Skeletal muscle tissue (tissue), 3 donors: ENCODE measurements at regions not wholly inside any gene's neighbourhood (a gene's known extent, or its start where the extent isn't known, plus 50 kb on each side); places are given as distances from the start of the nearest gene placed in this dataset.

Experiments
- H3K27ac ChIP-seq: one replicate; pipeline ENCODE4 v1.7.0; 2013; ENCODE audit warnings: mild to moderate bottlenecking, low read depth, low read length, inconsistent platforms
- H3K27me3 ChIP-seq, 3 donors: one replicate each; pipeline ENCODE4 v1.7.0; 2013; ENCODE audit warnings: low read length in 3 of 3; ENCODE audit not compliant: control insufficient read depth in 3 of 3, insufficient read depth in 3 of 3
- H3K36me3 ChIP-seq, 3 donors: one replicate each; pipeline ENCODE4 v1.7.0; 2013; ENCODE audit warnings: low read length in 3 of 3; ENCODE audit not compliant: control insufficient read depth in 3 of 3, insufficient read depth in 3 of 3
- H3K4me1 ChIP-seq, 3 donors: one replicate each; pipeline ENCODE4 v1.7.0; 2013; ENCODE audit warnings: low read length in 3 of 3, mild to moderate bottlenecking in 3 of 3; ENCODE audit not compliant: control insufficient read depth in 3 of 3, insufficient read depth in 3 of 3
- H3K4me3 ChIP-seq, 3 donors: one replicate each; pipeline ENCODE4 v1.7.0; 2013; ENCODE audit warnings: low read length in 3 of 3
- H3K9ac ChIP-seq, 3 donors: one replicate each; pipeline ENCODE4 v1.7.0; 2013; ENCODE audit warnings: low read length in 3 of 3, mild to moderate bottlenecking in 3 of 3, moderate library complexity in 2 of 3, low read depth in 1 of 3
- H3K9me3 ChIP-seq, 3 donors: one replicate each; pipeline ENCODE4 v1.7.0; 2013; ENCODE audit warnings: low read length in 3 of 3; ENCODE audit not compliant: control insufficient read depth in 3 of 3
- donor health status: Osteomylitis.

DNA sequence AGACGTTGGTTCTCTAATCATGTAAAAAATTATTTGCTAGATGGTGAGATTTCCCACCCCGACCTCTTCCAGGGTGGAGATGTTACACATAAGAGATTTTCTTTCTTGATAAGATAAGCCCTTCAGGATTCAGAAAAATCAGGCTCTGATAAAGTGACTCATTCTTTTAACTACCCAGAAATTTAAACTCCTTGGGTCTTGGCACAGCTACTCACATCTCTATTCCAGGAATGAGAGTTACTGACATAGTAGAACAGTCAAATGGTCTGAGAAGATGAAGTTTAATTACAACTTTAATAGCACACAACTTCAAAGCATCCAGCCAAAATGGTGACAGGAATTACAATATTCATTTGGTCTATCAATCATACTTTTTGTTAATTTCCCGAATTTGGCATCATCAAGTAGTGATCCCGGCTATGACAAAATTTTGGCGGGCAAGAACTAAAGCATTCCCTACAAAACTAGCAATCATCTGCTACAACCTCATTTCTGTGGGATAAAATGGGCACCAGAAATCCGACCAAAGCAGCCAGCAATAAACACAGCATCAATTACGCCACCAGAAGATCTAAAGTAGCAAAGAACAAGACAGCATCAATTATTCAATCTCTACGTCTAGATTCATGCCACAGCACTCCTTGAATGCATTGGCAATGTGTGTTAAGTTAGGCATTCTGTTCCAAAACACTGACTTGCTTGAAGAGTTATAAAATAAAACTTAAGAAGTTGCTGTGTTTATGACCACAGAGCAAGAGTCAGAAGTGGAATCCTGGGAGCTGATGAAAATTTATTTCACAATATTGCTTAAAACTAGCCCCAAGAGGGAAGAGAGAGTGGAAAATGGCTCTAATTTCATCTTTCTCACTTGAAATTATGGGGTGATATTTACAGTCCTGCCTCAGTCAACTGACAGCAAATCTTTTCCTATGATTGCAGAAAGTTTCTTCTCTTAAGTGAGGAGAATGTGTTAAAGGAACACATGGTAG is 565.7 kb upstream of the ANKRD30A start:
- Histone ChIP-seq H3K27ac (no peak overlapping the region), H3K4me1 (peaks cover 0 to 4% (median 0%) of the 10 kb centered on the region in 3 donors), H3K36me3 (no peaks in the 10 kb centered on the region), H3K9ac (no peak overlapping the region), H3K9me3 (no peaks in the 10 kb centered on the region), H3K4me3 (no peak overlapping the region), H3K27me3 (no peaks in the 10 kb centered on the region)

GRCh38 chr10:36556468-36556867 is 568.9 kb upstream of the ANKRD30A start:
- Histone ChIP-seq H3K27ac (no peak overlapping the region), H3K27me3 (no peaks in the 10 kb centered on the region), H3K4me3 (no peak overlapping the region), H3K4me1 (peaks cover 0 to 4% (median 0%) of the 10 kb centered on the region in 3 donors), H3K9me3 (no peaks in the 10 kb centered on the region), H3K36me3 (no peaks in the 10 kb centered on the region), H3K9ac (no peak overlapping the region)

GRCh38 chr10:36555036-36555435 is 570.4 kb upstream of the ANKRD30A start:
- no peaks in the 10 kb centered on the region for H3K4me1 ChIP-seq
- no peak overlapping the region for H3K4me3 ChIP-seq
- H3K9me3 ChIP-seq: no peaks in the 10 kb centered on the region
- H3K36me3 ChIP-seq: no peaks in the 10 kb centered on the region
- no peak overlapping the region for H3K27ac ChIP-seq
- H3K9ac ChIP-seq: no peak overlapping the region
- no peaks in the 10 kb centered on the region for H3K27me3 ChIP-seq

DNA sequence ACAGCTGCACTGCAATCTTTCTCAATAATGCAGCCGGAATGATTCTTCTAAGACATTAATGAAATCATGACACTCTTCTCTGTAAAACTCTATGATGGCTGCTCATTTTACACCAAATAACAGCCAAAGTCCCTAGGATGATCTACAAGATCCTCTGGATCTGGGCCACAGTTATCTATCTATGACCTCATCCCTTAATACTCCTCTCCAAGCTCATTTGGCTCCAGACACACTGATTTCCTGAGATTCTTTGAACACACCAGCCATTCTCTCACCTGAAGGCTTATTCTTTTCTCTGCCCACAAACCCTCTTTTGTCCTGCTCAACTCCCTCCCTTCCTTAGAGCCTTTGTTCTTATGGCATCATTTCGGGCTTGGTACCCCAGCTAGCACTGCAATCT is 577.4 kb upstream of the ANKRD30A start:
- Histone ChIP-seq H3K4me3 (no peak overlapping the region), H3K27me3 (no peaks in the 10 kb centered on the region), H3K9ac (no peak overlapping the region), H3K36me3 (no peaks in the 10 kb centered on the region), H3K27ac (no peak overlapping the region), H3K4me1 (no peaks in the 10 kb centered on the region), H3K9me3 (no peaks in the 10 kb centered on the region)

GRCh38 chr10:36542493-36542892 is 582.9 kb upstream of the ANKRD30A start:
- no peaks in the 10 kb centered on the region for H3K36me3 ChIP-seq
- H3K4me3 ChIP-seq: no peak overlapping the region
- H3K9ac ChIP-seq: no peak overlapping the region
- no peaks in the 10 kb centered on the region for H3K9me3 ChIP-seq
- H3K27me3 ChIP-seq: no peaks in the 10 kb centered on the region
- H3K27ac ChIP-seq: no peak overlapping the region
- no peaks in the 10 kb centered on the region for H3K4me1 ChIP-seq

DNA sequence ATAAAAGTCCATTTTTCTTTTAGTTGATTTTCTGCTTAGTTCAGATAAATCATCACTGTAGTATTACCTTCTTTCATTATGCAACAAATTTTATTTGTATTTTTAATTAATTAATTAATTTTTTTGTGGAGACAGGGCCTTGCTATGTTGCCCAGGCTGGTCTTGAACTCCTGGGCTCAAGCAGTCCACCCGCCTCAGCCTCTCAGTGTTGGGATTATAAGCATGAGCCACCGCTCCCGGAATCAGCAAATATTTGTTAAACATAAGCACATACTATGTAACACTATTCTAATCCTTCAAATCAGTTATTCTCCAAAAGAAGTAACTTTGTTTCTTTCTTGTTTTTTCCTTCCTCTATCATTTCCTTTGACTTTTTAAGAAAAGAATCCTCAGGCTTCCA is 584.8 kb upstream of the ANKRD30A start:
- Histone ChIP-seq H3K27ac (no peak overlapping the region), H3K27me3 (no peaks in the 10 kb centered on the region), H3K4me1 (no peaks in the 10 kb centered on the region), H3K9me3 (no peaks in the 10 kb centered on the region), H3K9ac (no peak overlapping the region), H3K4me3 (no peak overlapping the region), H3K36me3 (no peaks in the 10 kb centered on the region)

GRCh38 chr10:36538953-36539586 is 586.3 kb upstream of the ANKRD30A start:
- H3K27ac ChIP-seq: no peak overlapping the region
- no peak overlapping the region for H3K9ac ChIP-seq
- H3K9me3 ChIP-seq: no peaks in the 10 kb centered on the region
- H3K4me3 ChIP-seq: no peak overlapping the region
- H3K36me3 ChIP-seq: no peaks in the 10 kb centered on the region
- no peaks in the 10 kb centered on the region for H3K4me1 ChIP-seq
- no peaks in the 10 kb centered on the region for H3K27me3 ChIP-seq

DNA sequence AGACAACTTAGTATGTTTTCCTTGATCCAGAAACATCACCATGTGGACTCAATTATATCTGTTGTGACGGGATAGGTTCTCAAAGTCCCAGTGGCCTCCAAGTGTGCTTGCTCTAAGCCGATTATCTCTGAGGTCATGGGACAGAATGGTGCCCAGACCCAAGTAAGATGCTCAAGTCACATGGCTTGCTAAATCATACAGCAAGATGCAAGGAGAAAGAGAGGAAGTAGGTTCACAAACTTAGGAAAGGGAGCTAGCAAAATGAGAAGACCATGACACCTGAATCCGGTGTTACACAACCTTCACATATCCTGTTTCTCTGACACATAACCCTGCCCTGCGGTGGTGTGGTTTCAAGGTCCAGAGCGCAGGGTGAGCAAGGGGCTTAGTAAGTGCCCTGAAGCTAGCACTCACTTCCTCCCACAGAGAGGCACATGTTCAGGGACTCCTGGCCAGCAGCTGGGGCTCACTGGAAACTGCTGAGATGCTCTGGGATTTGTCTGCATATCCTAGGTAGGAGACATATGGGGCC is 590.9 kb upstream of the ANKRD30A start:
- H3K27me3 ChIP-seq: no peaks in the 10 kb centered on the region
- peaks cover 0 to 3% (median 0%) of the 10 kb centered on the region in 3 donors for H3K9me3 ChIP-seq
- no peak overlapping the region for H3K9ac ChIP-seq
- H3K4me1 ChIP-seq: no peaks in the 10 kb centered on the region
- no peak overlapping the region for H3K4me3 ChIP-seq
- no peaks in the 10 kb centered on the region for H3K36me3 ChIP-seq
- H3K27ac ChIP-seq: no peak overlapping the region

- H3K9me3 ChIP-seq: peaks cover 0 to 3% (median 0%) of the 10 kb centered on the region in 3 donors
- no peak overlapping the region for H3K27ac ChIP-seq
- H3K27me3 ChIP-seq: no peaks in the 10 kb centered on the region
- H3K4me3 ChIP-seq: no peak overlapping the region
- H3K36me3 ChIP-seq: no peaks in the 10 kb centered on the region
- H3K4me1 ChIP-seq: no peaks in the 10 kb centered on the region
- no peak overlapping the region for H3K9ac ChIP-seq
Observed at GRCh38 chr10:36533861-36534260, 591.5 kb upstream of the ANKRD30A start.

DNA sequence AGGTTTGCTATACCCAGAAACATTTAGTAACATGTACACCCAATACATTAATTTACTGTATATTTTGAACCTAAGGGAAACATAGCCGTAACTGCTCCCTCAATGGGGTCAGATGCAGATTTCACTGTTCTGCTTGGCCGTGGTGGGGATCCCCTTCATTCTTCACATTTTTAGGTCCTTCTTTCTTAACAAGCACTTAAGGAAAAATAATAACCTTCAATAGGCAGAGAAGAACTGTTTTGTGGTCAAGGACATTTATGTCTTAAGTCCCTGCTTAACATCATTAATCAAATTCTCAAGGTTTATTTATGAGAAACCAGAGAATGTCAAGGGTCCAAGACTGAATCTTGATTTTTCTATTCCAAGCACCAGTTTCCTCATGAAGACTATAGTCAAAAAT is 592.1 kb upstream of the ANKRD30A start:
- H3K27ac ChIP-seq: no peak overlapping the region
- no peaks in the 10 kb centered on the region for H3K36me3 ChIP-seq
- peaks cover 0 to 3% (median 0%) of the 10 kb centered on the region in 3 donors for H3K9me3 ChIP-seq
- no peak overlapping the region for H3K9ac ChIP-seq
- H3K4me1 ChIP-seq: no peaks in the 10 kb centered on the region
- no peaks in the 10 kb centered on the region for H3K27me3 ChIP-seq
- H3K4me3 ChIP-seq: no peak overlapping the region
